Tibial nerve (tissue), 4 donors: ENCODE measurements at regions not wholly inside any gene's neighbourhood (a gene's known extent, or its start where the extent isn't known, plus 50 kb on each side); places are given as distances from the start of the nearest gene placed in this dataset.

Experiments
- DNase-seq, 2 donors: peaks; one replicate each; pipeline ENCODE4 v3.0.0-alpha.2; 2019; ENCODE audit warnings: low spot score in 2 of 2
- H3K27ac ChIP-seq, 4 donors: fragments of 200-600 bp; sonication (generic) in 3 of 4; one replicate each; pipeline ENCODE4 v1.5.1; 2017 to 2019; ENCODE audit warnings: mild to moderate bottlenecking in 1 of 4
- H3K27me3 ChIP-seq, 2 donors: fragments of 200-600 bp; sonication (generic) in 1 of 2; one replicate each; pipeline versions ENCODE4 v1.5.1 to v1.6.0; 2017 to 2019
- H3K36me3 ChIP-seq, 3 donors: fragments of 200-600 bp; sonication (generic); one replicate each; pipeline ENCODE4 v1.5.1; 2018 to 2019
- H3K4me1 ChIP-seq, 4 donors: fragments of 200-600 bp; sonication (generic) in 3 of 4; one replicate each; pipeline ENCODE4 v1.5.1; 2017 to 2019
- H3K4me3 ChIP-seq, 4 donors: fragments of 200-600 bp; sonication (generic) in 3 of 4; one replicate each; pipeline ENCODE4 v1.5.1; 2017 to 2019; ENCODE audit warnings: mild to moderate bottlenecking in 1 of 4, moderate library complexity in 1 of 4
- H3K9me3 ChIP-seq, 4 donors: fragments of 200-600 bp; sonication (generic) in 3 of 4; one replicate each; pipeline ENCODE4 v1.5.1; 2017 to 2019
- EP300 ChIP-seq, 2 donors: sonication (generic); formaldehyde crosslinking; IDR thresholded peaks; one replicate each; pipeline ENCODE4 v1.6.1; 2017; ENCODE audit warnings: antibody characterized with exemption in 2 of 2, mild to moderate bottlenecking in 1 of 2
- POLR2A ChIP-seq, 2 donors: fragments of 450-650 bp; IDR thresholded peaks; one replicate each; pipeline ENCODE4 v1.6.1; 2017; ENCODE audit warnings: antibody characterized with exemption in 2 of 2, mild to moderate bottlenecking in 2 of 2, moderate library complexity in 2 of 2
- WGBS, 2 donors: methylation state at CpG; one replicate each; pipeline ENCODE4 v1.1.5; 2018; 5-methylcytosine and 5-hydroxymethylcytosine counted together
- TF ChIP-seq, protein P1 (sequence below), 5 experiments: fragments of 200-600 bp in 3 of 5; fragments of 450-650 bp in 2 of 5; sonication (generic) in 3 of 5; IDR thresholded peaks; one replicate each; pipeline ENCODE4 v1.5.1; 2016 to 2019; ENCODE audit warnings: antibody characterized with exemption in 5 of 5, mild to moderate bottlenecking in 3 of 5, moderate library complexity in 2 of 5

DNA sequence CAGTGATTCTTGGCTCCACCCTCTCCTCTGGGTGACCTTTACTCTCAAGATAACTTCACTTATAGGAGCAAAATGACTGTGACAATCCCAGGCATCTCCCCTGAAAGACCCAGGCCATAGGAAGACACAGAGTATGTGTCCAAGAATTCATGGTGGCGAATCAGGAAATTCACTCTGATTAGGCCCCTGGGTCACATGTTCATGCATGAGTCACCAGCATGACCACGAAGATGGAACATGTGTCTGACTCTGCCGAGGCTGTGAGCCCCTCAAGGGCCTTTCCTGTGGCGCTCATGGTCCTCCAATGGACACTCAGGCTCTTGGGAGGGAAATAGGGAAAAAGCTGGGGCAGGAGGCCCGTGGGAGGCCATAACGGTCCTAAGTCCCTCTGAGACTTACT lies 74.0 kb upstream of the TEX51 start:
- H3K36me3 ChIP-seq = no peaks in the 10 kb centered on the region
- 65 to 71% methylated on average over 6 of the region's 6 CpGs for WGBS, 2 donors

DNA sequence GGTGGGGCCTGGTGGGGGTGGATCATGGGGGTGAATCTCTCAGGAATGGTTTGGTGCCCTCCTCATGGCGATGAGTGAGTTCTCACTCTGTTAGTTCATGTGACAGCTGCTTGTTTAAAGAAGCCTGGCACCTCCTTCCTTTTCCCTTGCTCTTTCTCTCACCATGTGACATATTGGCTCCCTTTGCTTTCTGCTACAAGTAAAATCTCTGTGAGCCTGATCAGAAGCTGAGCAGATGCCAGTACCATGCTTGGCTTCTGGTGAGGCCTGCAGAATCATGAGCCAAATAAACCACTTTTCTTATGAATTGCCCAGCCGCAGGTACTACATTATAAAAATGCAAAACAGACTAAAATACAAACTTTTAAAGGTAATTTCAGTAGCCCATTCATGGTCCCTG lies 73.4 kb upstream of the TEX51 start:
- 88 to 93% methylated on average over 2 of the region's 2 CpGs for WGBS, 2 donors
- TF ChIP-seq, protein P1, sequence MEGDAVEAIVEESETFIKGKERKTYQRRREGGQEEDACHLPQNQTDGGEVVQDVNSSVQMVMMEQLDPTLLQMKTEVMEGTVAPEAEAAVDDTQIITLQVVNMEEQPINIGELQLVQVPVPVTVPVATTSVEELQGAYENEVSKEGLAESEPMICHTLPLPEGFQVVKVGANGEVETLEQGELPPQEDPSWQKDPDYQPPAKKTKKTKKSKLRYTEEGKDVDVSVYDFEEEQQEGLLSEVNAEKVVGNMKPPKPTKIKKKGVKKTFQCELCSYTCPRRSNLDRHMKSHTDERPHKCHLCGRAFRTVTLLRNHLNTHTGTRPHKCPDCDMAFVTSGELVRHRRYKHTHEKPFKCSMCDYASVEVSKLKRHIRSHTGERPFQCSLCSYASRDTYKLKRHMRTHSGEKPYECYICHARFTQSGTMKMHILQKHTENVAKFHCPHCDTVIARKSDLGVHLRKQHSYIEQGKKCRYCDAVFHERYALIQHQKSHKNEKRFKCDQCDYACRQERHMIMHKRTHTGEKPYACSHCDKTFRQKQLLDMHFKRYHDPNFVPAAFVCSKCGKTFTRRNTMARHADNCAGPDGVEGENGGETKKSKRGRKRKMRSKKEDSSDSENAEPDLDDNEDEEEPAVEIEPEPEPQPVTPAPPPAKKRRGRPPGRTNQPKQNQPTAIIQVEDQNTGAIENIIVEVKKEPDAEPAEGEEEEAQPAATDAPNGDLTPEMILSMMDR (IDR thresholded peaks at IDR 0.05) = no peak
- TF ChIP-seq EP300 (IDR thresholded peaks at IDR 0.05) (no peak), POLR2A (IDR thresholded peaks at IDR 0.05) (no peak)
- Histone ChIP-seq H3K27ac (no peak overlapping the region), H3K36me3 (no peaks in the 10 kb centered on the region), H3K4me3 (no peak overlapping the region), H3K27me3 (no peaks in the 10 kb centered on the region), H3K4me1 (no peaks in the 10 kb centered on the region), H3K9me3 (no peaks in the 10 kb centered on the region)
- no peak for DNase-seq

More for the DNA sequence above, 74.0 kb upstream of the TEX51 start:
- no peak for DNase-seq
- TF ChIP-seq, protein P1 (IDR thresholded peaks at IDR 0.05) = no peak
- TF ChIP-seq EP300 (IDR thresholded peaks at IDR 0.05) (no peak), POLR2A (IDR thresholded peaks at IDR 0.05) (no peak)
- no peaks in the 10 kb centered on the region for H3K9me3 ChIP-seq
- H3K4me3 ChIP-seq = no peak overlapping the region
- no peaks in the 10 kb centered on the region for H3K27me3 ChIP-seq
- no peaks in the 10 kb centered on the region for H3K4me1 ChIP-seq
- no peak overlapping the region for H3K27ac ChIP-seq

DNA sequence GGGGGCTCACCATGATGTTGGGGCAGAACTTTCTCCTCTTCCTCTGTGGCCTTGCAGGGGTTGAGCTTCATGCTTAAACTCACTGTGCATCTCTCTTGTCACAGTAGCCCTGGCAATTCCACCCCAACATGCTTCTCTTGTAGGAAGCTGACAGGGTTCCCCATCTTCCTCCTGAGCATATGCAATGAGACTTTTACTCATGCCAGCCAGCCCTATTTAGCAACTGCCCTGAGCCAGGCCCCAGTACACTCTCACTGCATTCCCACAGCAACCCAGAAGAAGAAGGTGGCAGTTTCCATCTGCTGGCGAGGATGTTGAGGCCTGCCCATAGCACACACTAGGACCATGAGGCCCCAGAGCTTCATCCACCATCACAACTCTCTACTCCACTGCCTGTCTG lies 72.2 kb upstream of the TEX51 start:
- WGBS, 2 donors = 82 to 100% methylated on average over 1 of the region's 1 CpG
- DNase-seq = no peak
- Histone ChIP-seq H3K4me1 (no peaks in the 10 kb centered on the region), H3K4me3 (no peak overlapping the region), H3K27me3 (no peaks in the 10 kb centered on the region), H3K27ac (no peak overlapping the region), H3K9me3 (no peaks in the 10 kb centered on the region), H3K36me3 (no peaks in the 10 kb centered on the region)
- TF ChIP-seq POLR2A (IDR thresholded peaks at IDR 0.05) (no peak), EP300 (IDR thresholded peaks at IDR 0.05) (no peak)
- TF ChIP-seq, protein P1 (IDR thresholded peaks at IDR 0.05) = no peak

DNA sequence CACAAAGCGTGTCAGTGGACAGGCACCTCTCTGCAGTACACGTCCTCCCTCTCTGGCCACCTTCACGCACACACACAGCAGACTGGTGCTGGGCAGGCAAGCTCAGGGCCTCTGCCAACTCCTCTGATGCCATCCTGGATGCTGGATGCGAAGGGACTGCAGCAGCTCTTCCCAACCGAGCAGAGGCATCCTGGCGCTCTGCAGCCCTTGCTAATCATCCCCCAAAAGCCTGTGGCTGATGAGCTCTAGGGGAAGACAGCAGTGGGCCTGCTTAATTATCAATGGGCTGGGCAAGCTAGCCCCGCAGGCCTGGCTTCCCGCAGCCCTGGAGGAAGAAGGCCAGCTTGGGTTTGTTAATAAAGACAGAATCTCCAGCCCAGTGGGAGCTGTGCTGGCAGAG lies 71.3 kb upstream of the TEX51 start:
- no peaks in the 10 kb centered on the region for H3K36me3 ChIP-seq
- no peak overlapping the region for H3K27ac ChIP-seq
- no peak for DNase-seq
- no peaks in the 10 kb centered on the region for H3K9me3 ChIP-seq
- no peak overlapping the region for H3K4me3 ChIP-seq
- no peaks in the 10 kb centered on the region for H3K27me3 ChIP-seq
- TF ChIP-seq, protein P1 (IDR thresholded peaks at IDR 0.05) = no peak
- TF ChIP-seq EP300 (IDR thresholded peaks at IDR 0.05) = no peak
- no peak for TF ChIP-seq POLR2A (IDR thresholded peaks at IDR 0.05)
- WGBS, 2 donors = 60 to 78% methylated on average over 8 of the region's 8 CpGs
- no peaks in the 10 kb centered on the region for H3K4me1 ChIP-seq

DNA sequence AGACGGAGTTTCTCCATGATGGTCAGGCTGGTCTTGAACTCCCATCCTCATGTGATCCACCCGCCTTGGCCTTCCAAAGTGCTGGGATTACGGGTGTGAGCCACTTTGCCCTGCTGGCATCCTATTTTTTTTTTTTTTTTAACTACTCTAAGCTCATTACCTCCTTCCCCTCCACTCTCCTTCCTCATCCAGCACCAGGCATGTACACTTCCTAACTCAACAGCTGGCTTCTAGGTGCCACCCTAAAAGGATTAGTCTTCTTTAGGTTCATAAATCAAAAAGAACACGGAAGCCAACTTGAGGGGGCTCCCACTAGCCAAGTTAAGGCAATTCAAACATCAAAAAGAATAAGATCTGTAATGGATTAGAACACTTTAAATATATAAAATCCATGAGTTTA lies 70.6 kb upstream of the TEX51 start:
- no peaks in the 10 kb centered on the region for H3K27me3 ChIP-seq
- no peaks in the 10 kb centered on the region for H3K36me3 ChIP-seq
- H3K27ac ChIP-seq = no peak overlapping the region
- no peak for DNase-seq
- no peak for TF ChIP-seq EP300 (IDR thresholded peaks at IDR 0.05)
- TF ChIP-seq, protein P1 (IDR thresholded peaks at IDR 0.05) = no peak
- TF ChIP-seq POLR2A (IDR thresholded peaks at IDR 0.05) = no peak
- no peaks in the 10 kb centered on the region for H3K4me1 ChIP-seq
- H3K4me3 ChIP-seq = no peak overlapping the region
- no peaks in the 10 kb centered on the region for H3K9me3 ChIP-seq
- 80 to 87% methylated on average over 4 of the region's 4 CpGs for WGBS, 2 donors
